H9 (cell line): ENCODE measurements at regions not wholly inside any gene's neighbourhood (a gene's known extent, or its start where the extent isn't known, plus 50 kb on each side); places are given as distances from the start of the nearest gene placed in this dataset.

ENCODE experiments used
- DNase-seq: peaks from one replicate; pipeline ENCODE4 v3.0.0-alpha.2; 2017
- H2AFZ ChIP-seq: one replicate; pipeline ENCODE4 v1.6.1; 2013; ENCODE audit warnings: mild to moderate bottlenecking, low read length, control low read depth, moderate library complexity
- H2AK5ac ChIP-seq: 2 replicates; pipeline ENCODE4 v1.6.1; 2013; ENCODE audit warnings: low read length, control low read depth, mixed read lengths; ENCODE audit not compliant: insufficient read length
- H2BK120ac ChIP-seq: one replicate; pipeline ENCODE4 v1.6.1; 2013; ENCODE audit warnings: low read depth, mild to moderate bottlenecking, low read length, control low read depth, inconsistent platforms; ENCODE audit not compliant: poor library complexity, severe bottlenecking
- H2BK12ac ChIP-seq: 2 replicates; pipeline ENCODE4 v1.6.1; 2013; ENCODE audit warnings: low read length, control low read depth, mixed read lengths, low read depth; ENCODE audit not compliant: insufficient read length
- H2BK15ac ChIP-seq: 2 replicates; pipeline ENCODE4 v1.6.1; 2013; ENCODE audit warnings: low read depth, low read length, control low read depth
- H2BK20ac ChIP-seq: one replicate; pipeline ENCODE4 v1.6.1; 2013; ENCODE audit warnings: low read depth, mild to moderate bottlenecking, low read length, control low read depth, inconsistent platforms; ENCODE audit not compliant: poor library complexity, severe bottlenecking
- H2BK5ac ChIP-seq: 2 replicates; pipeline ENCODE4 v1.6.1; 2013; ENCODE audit warnings: low read length, control low read depth, mixed read lengths; ENCODE audit not compliant: insufficient read length
- H3K14ac ChIP-seq: 2 replicates; pipeline ENCODE4 v1.6.1; 2013; ENCODE audit warnings: low read length, control low read depth; ENCODE audit not compliant: insufficient read depth
- H3K18ac ChIP-seq: 2 replicates; pipeline ENCODE4 v1.6.1; 2013; ENCODE audit warnings: low read depth, mild to moderate bottlenecking, mixed read lengths, low read length, control low read depth; ENCODE audit not compliant: insufficient read length
- H3K23ac ChIP-seq: 2 replicates; pipeline ENCODE4 v1.6.1; 2013; ENCODE audit warnings: low read length, control low read depth, mixed read lengths, low read depth; ENCODE audit not compliant: insufficient read length
- H3K23me2 ChIP-seq: 2 replicates; pipeline ENCODE4 v1.6.1; 2013; ENCODE audit warnings: low read depth, mild to moderate bottlenecking, mixed read lengths, low read length, control low read depth; ENCODE audit not compliant: insufficient read length, poor library complexity, severe bottlenecking
- H3K27ac ChIP-seq: 2 replicates; pipeline ENCODE4 v1.5.1; 2013; ENCODE audit warnings: low read length, control low read depth, mixed read lengths, low read depth; ENCODE audit not compliant: insufficient read length
- H3K27me3 ChIP-seq: 2 replicates; pipeline ENCODE4 v1.6.1; 2013; ENCODE audit warnings: low read length, control low read depth, inconsistent platforms; ENCODE audit not compliant: insufficient read depth
- H3K4ac ChIP-seq: 2 replicates; pipeline ENCODE4 v1.6.1; 2013; ENCODE audit warnings: low read depth, mild to moderate bottlenecking, control low read depth, inconsistent platforms, low read length, moderate library complexity
- H3K4me1 ChIP-seq: 2 replicates; pipeline ENCODE4 v1.6.1; 2013; ENCODE audit warnings: low read length, control low read depth, inconsistent platforms; ENCODE audit not compliant: insufficient read depth
- H3K4me2 ChIP-seq: 2 replicates; pipeline ENCODE4 v1.6.1; 2013; ENCODE audit warnings: low read length, control low read depth, mixed read lengths; ENCODE audit not compliant: insufficient read length, insufficient read depth
- H3K56ac ChIP-seq: 2 replicates; pipeline ENCODE4 v1.6.1; 2013; ENCODE audit warnings: low read depth, mild to moderate bottlenecking, mixed read lengths, low read length, control low read depth; ENCODE audit not compliant: insufficient read length
- H3K79me1 ChIP-seq: 2 replicates; pipeline ENCODE4 v1.6.1; 2013; ENCODE audit warnings: low read depth, mild to moderate bottlenecking, moderate library complexity, low read length, control low read depth, inconsistent platforms; ENCODE audit not compliant: insufficient read depth, poor library complexity, severe bottlenecking
- H3K79me2 ChIP-seq: 2 replicates; pipeline ENCODE4 v1.6.1; 2013; ENCODE audit warnings: low read length, control low read depth, inconsistent platforms; ENCODE audit not compliant: insufficient read depth
- H3K9ac ChIP-seq: 2 replicates; pipeline ENCODE4 v1.6.1; 2013; ENCODE audit warnings: low read length, control low read depth, mixed read lengths; ENCODE audit not compliant: insufficient read length; ENCODE audit errors: extremely low read depth
- H3K9me3 ChIP-seq: one replicate; pipeline ENCODE4 v1.6.1; 2013; ENCODE audit warnings: low read depth, low read length, inconsistent platforms; ENCODE audit not compliant: control insufficient read depth
- H3T11ph ChIP-seq: one replicate; pipeline ENCODE4 v1.6.1; 2013; ENCODE audit warnings: mild to moderate bottlenecking, low read length, control low read depth, inconsistent platforms
- H4K20me1 ChIP-seq: one replicate; pipeline ENCODE4 v1.6.1; 2013; ENCODE audit not compliant: control insufficient read depth, insufficient read length, insufficient read depth
- H4K5ac ChIP-seq: 2 replicates; pipeline ENCODE4 v1.6.1; 2013; ENCODE audit warnings: low read depth, mild to moderate bottlenecking, mixed read lengths, low read length, control low read depth; ENCODE audit not compliant: insufficient read length
- H4K8ac ChIP-seq: replicated peaks from 2 replicates; pipeline ENCODE4 v1.6.1; 2013; ENCODE audit warnings: low read length, control low read depth, mixed read lengths, low read depth; ENCODE audit not compliant: insufficient read length
- H4K91ac ChIP-seq: 2 replicates; pipeline ENCODE4 v1.6.1; 2013; ENCODE audit warnings: low read depth, mild to moderate bottlenecking, moderate library complexity, mixed read lengths, low read length, control low read depth; ENCODE audit not compliant: insufficient read length
- H3K27ac Mint-ChIP-seq, 3 experiments: 2 replicates in 2 of 3; 3 replicates in 1 of 3; pipeline ENCODE4 v1.8.0; 2020 to 2021; ENCODE audit warnings: mixed read lengths in 3 of 3, mild to moderate bottlenecking in 1 of 3, moderate library complexity in 1 of 3
- H3K27me3 Mint-ChIP-seq: 2 replicates; pipeline ENCODE4 v1.8.0; 2021; ENCODE audit warnings: low read depth, mild to moderate bottlenecking, moderate library complexity, mixed read lengths
- H3K36me3 Mint-ChIP-seq, 3 experiments: 2 replicates in 2 of 3; 3 replicates in 1 of 3; pipeline ENCODE4 v1.8.0; 2020 to 2021; ENCODE audit warnings: low read depth in 3 of 3, mixed read lengths in 3 of 3; ENCODE audit not compliant: insufficient read depth in 1 of 3
- H3K4me1 Mint-ChIP-seq, 2 experiments: 2 replicates each; pipeline ENCODE4 v1.8.0; 2020; ENCODE audit warnings: mixed read lengths in 2 of 2
- H3K4me3 Mint-ChIP-seq, 2 experiments: 2 replicates in 1 of 2; 3 replicates in 1 of 2; pipeline ENCODE4 v1.8.0; 2020 to 2021; ENCODE audit warnings: mild to moderate bottlenecking in 2 of 2, mixed read lengths in 2 of 2, moderate library complexity in 1 of 2
- H3K9me3 Mint-ChIP-seq, 2 experiments: 2 replicates in 1 of 2; 3 replicates in 1 of 2; pipeline ENCODE4 v1.8.0; 2020; ENCODE audit warnings: mild to moderate bottlenecking in 2 of 2, mixed read lengths in 2 of 2, moderate library complexity in 1 of 2
- CTCF ChIP-seq: fragments of 200-600 bp; sonication (generic); conservative IDR thresholded peaks from 3 replicates; pipeline ENCODE4 v1.8.0; 2021; ENCODE audit warnings: antibody characterized with exemption, mild to moderate bottlenecking
- WGBS: extraction: QIAGEN DNeasy Blood & Tissue Kit; methylation state at CpG from one replicate; pipeline ENCODE4 v1.1.7; 2013; ENCODE audit warnings: missing lambda C conversion rate, low lambda C conversion rate, mixed read lengths; ENCODE audit not compliant: insufficient read length; ENCODE audit errors: extremely low coverage; 5-methylcytosine and 5-hydroxymethylcytosine counted together

GRCh38 chr4:179750374-179750773 is 2308.1 kb upstream of the AGA start:
- no peaks in the 10 kb centered on the region for H3K79me1 ChIP-seq
- no peak overlapping the region for H2BK20ac ChIP-seq
- H3K23ac ChIP-seq: no peak overlapping the region
- no peak overlapping the region for H4K91ac ChIP-seq
- no peak overlapping the region for H4K8ac ChIP-seq
- no peak overlapping the region for H2BK120ac ChIP-seq
- no peak overlapping the region for H2BK15ac ChIP-seq
- no CpG with 5 or more reads among the region's 4 CpGs for WGBS
- no peaks in the 10 kb centered on the region for H3K9me3 ChIP-seq
- H3K56ac ChIP-seq: no peak overlapping the region
- peaks cover 2% of the 10 kb centered on the region in 2 experiments; a peak in 3 of 4 replicates for H3K4me1 Mint-ChIP-seq
- H3K4ac ChIP-seq: no peak overlapping the region
- H3K14ac ChIP-seq: no peak overlapping the region
- H2BK5ac ChIP-seq: no peak overlapping the region
- H4K20me1 ChIP-seq: no peaks in the 10 kb centered on the region
- no peak overlapping the region for H2AFZ ChIP-seq
- no peak overlapping the region for H3T11ph ChIP-seq
- no peak overlapping the region for H3K9ac ChIP-seq
- H3K27me3 ChIP-seq: no peaks in the 10 kb centered on the region
- DNase-seq: no peak
- H3K27ac Mint-ChIP-seq: no peak overlapping the region
- no peaks in the 10 kb centered on the region for H3K4me1 ChIP-seq
- H3K27me3 Mint-ChIP-seq: no peaks in the 10 kb centered on the region
- no peak overlapping the region for H2BK12ac ChIP-seq
- no peak overlapping the region for H3K18ac ChIP-seq
- H4K5ac ChIP-seq: no peak overlapping the region
- no peak overlapping the region for H3K4me3 Mint-ChIP-seq
- no peak for TF ChIP-seq CTCF
- H3K36me3 Mint-ChIP-seq: no peaks in the 10 kb centered on the region
- H3K4me2 ChIP-seq: no peak overlapping the region
- no peak overlapping the region for H2AK5ac ChIP-seq
- H3K27ac ChIP-seq: no peak overlapping the region
- no peaks in the 10 kb centered on the region for H3K9me3 Mint-ChIP-seq
- no peaks in the 10 kb centered on the region for H3K23me2 ChIP-seq
- no peaks in the 10 kb centered on the region for H3K79me2 ChIP-seq
